GM12878 (cell line): ENCODE measurements at regions not wholly inside any gene's neighbourhood (a gene's known extent, or its start where the extent isn't known, plus 50 kb on each side); places are given as distances from the start of the nearest gene placed in this dataset.

Experiments used
- ATAC-seq: fragments of 200-7000 bp; cut with Tn5 transposase; 3 replicates; pipeline ENCODE4 v1.9.1; 2020; ENCODE audit warnings: mild to moderate bottlenecking, moderate library complexity
- BruUV-seq: library from RNA; stranded (reverse); fragments of 400-500 nt; replicated peaks from 2 replicates; lab custom pipeline; 2021; lab: Mats Ljungman, UMichigan
- CTCF ChIA-PET: fragments of 300-600 bp; sonication (Branson Sonifier 250); formaldehyde crosslinking; extraction: SDS; loops from one replicate; lab custom pipeline; 2021; ENCODE audit warnings: inconsistent platforms; lab: Yijun Ruan, JAX
- POLR2A ChIA-PET: fragments of 350-600 bp; formaldehyde crosslinking; extraction: SDS; loops from one replicate; lab custom pipeline; 2021; ENCODE audit warnings: inconsistent platforms; lab: Charles Lee
- RAD21 ChIA-PET: fragments of 300-600 bp; sonication (Branson Sonifier 250); formaldehyde crosslinking; loops from one replicate; lab custom pipeline; 2023; ENCODE audit warnings: antibody characterized with exemption; ENCODE audit not compliant: unreplicated experiment; lab: Charles Lee
- SMC1A ChIA-PET: fragments of 300-600 bp; sonication (Branson Sonifier 250); formaldehyde crosslinking; loops from one replicate; lab custom pipeline; 2023; ENCODE audit not compliant: unreplicated experiment, uncharacterized antibody; lab: Charles Lee
- DNase-seq: peaks from one replicate; pipeline ENCODE4 v3.0.0-alpha.2; 2011; ENCODE audit warnings: low read depth, low spot score
- FAIRE-seq: peaks from 3 replicates; lab custom pipeline; 2011; peaks lifted over from hg19 to GRCh38; lab: Jason Lieb, UNC
- H2AFZ ChIP-seq: 2 replicates; pipeline ENCODE4 v1.6.0; 2011; ENCODE audit warnings: low read depth, low read length, control low read depth; ENCODE audit not compliant: control insufficient read depth
- H3K27ac ChIP-seq: 2 replicates; pipeline ENCODE4 v1.5.1; 2011; ENCODE audit warnings: control low read depth; ENCODE audit not compliant: control insufficient read depth, insufficient read depth
- H3K27me3 ChIP-seq, 2 experiments: replicated peaks in 1 of 2; 2 replicates each; pipeline versions ENCODE4 v1.6.0 to v1.6.1; 2011; ENCODE audit warnings: low read length in 1 of 2; ENCODE audit not compliant: control insufficient read depth in 2 of 2, insufficient read depth in 2 of 2
- H3K36me3 ChIP-seq, 2 experiments: 2 replicates each; pipeline ENCODE4 v1.5.1; 2011; ENCODE audit warnings: low read length in 1 of 2; ENCODE audit not compliant: control insufficient read depth in 2 of 2, insufficient read depth in 2 of 2
- H3K4me1 ChIP-seq: 2 replicates; pipeline ENCODE4 v1.6.1; 2011; ENCODE audit warnings: mild to moderate bottlenecking, low read length, moderate library complexity, mixed read lengths; ENCODE audit not compliant: control insufficient read depth, insufficient read depth
- H3K4me2 ChIP-seq: 2 replicates; pipeline ENCODE4 v1.6.0; 2011; ENCODE audit warnings: control low read depth; ENCODE audit not compliant: control insufficient read depth, insufficient read depth
- H3K4me3 ChIP-seq: fragments of 200-600 bp; sonication (generic); 2 replicates; pipeline ENCODE4 v1.5.1; 2016
- H3K79me2 ChIP-seq: 2 replicates; pipeline ENCODE4 v1.6.0; 2011; ENCODE audit warnings: low read length; ENCODE audit not compliant: control insufficient read depth, insufficient read depth
- H3K9ac ChIP-seq: 2 replicates; pipeline ENCODE4 v1.8.0; 2011; ENCODE audit warnings: low read length, control low read depth, mixed read lengths; ENCODE audit not compliant: control insufficient read depth, insufficient read depth
- H3K9me3 ChIP-seq: replicated peaks from 3 replicates; pipeline ENCODE4 v1.5.1; 2011; ENCODE audit warnings: mild to moderate bottlenecking, low read length; ENCODE audit not compliant: control insufficient read depth, insufficient read depth
- H4K20me1 ChIP-seq: 2 replicates; pipeline ENCODE4 v1.6.0; 2011; ENCODE audit not compliant: control insufficient read depth, insufficient read depth
- BCL3 ChIP-seq: IDR thresholded peaks from 2 replicates; pipeline ENCODE4 v1.6.1; 2011; ENCODE audit warnings: borderline replicate concordance, low read depth, mild to moderate bottlenecking, moderate library complexity, low read length; ENCODE audit not compliant: insufficient read depth, poor library complexity, severe bottlenecking
- EZH2 ChIP-seq: IDR thresholded peaks from 2 replicates; pipeline ENCODE4 v1.6.1; 2012; ENCODE audit warnings: low read depth, mild to moderate bottlenecking, control low read depth, inconsistent platforms, low read length, borderline replicate concordance; ENCODE audit not compliant: control insufficient read depth
- HDAC2 ChIP-seq: fragments of 200-600 bp; sonication (generic); IDR thresholded peaks from 2 replicates; pipeline ENCODE4 v1.6.1; 2017
- HDAC6 ChIP-seq: fragments of 200-600 bp; sonication (generic); IDR thresholded peaks from one replicate; pipeline ENCODE4 v1.8.0; 2017; ENCODE audit warnings: antibody characterized with exemption; ENCODE audit not compliant: unreplicated experiment
- NR2C2 ChIP-seq: IDR thresholded peaks from 2 replicates; pipeline ENCODE4 v1.6.1; 2011; ENCODE audit warnings: borderline replicate concordance, low read depth; ENCODE audit not compliant: control insufficient read depth, insufficient read length
- ZBTB11 ChIP-seq: fragments of 450-650 bp; formaldehyde crosslinking; IDR thresholded peaks from 2 replicates; pipeline ENCODE4 v1.5.0; 2022; ENCODE audit warnings: mild to moderate bottlenecking, missing genetic modification characterization
- ZNF274 ChIP-seq: IDR thresholded peaks from one replicate; pipeline ENCODE4 v1.8.0; 2011; ENCODE audit not compliant: insufficient read length, insufficient read depth
- in situ Hi-C: fragments of 300-500 bp; cut with MboI; formaldehyde crosslinking; loops from 9 replicates; pipeline ENCODE4 v1.14.3; 2018; ENCODE audit warnings: mixed read lengths
- intact Hi-C: fragments of 100-400 bp; cut with micrococcal nuclease; formaldehyde crosslinking; loops from one replicate; pipeline ENCODE4 v1.14.2; 2022; ENCODE audit not compliant: unreplicated experiment

- ChIA-PET POLR2A (no interaction called here), CTCF (no interaction called here), SMC1A (interaction anchor here (1.4 kb wide), 1 partner anchor 11 kb away, joined by 3 read pairs; no protein-coding TSS in a partner anchor), RAD21 (no interaction called here)
- ATAC-seq = no peak
- H3K9me3 ChIP-seq = no peaks in the 10 kb centered on the region
- no peaks in the 10 kb centered on the region for H4K20me1 ChIP-seq
- H3K27me3 ChIP-seq = no peaks in the 10 kb centered on the region
- no peaks in the 10 kb centered on the region for H3K36me3 ChIP-seq
- no peak overlapping the region for H3K9ac ChIP-seq
- in situ Hi-C loops (no loop called here), intact Hi-C loops (no loop called here)
- H3K4me1 ChIP-seq = no peaks in the 10 kb centered on the region
- H3K27ac ChIP-seq = no peak overlapping the region
- no peak overlapping the region for H2AFZ ChIP-seq
- H3K4me3 ChIP-seq = no peak overlapping the region
- no peak for FAIRE-seq
- no peaks in the 10 kb centered on the region for H3K79me2 ChIP-seq
- DNase-seq = no peak
- TF ChIP-seq HDAC6 = no peak
- TF ChIP-seq HDAC2 = no peak
- TF ChIP-seq BCL3 = no peak
- TF ChIP-seq ZBTB11 (CRISPR knock-in tag) = no peak
- no peak for TF ChIP-seq NR2C2
- no peak for TF ChIP-seq ZNF274
- no peak for TF ChIP-seq EZH2
- TF ChIP-seq, all 136 proteins: peak for 0
- BruUV-seq = no TSS peak
- H3K4me2 ChIP-seq = no peak overlapping the region
These were observed 230.0 kb downstream of the TUSC7 start for GRCh38 chr3:116939550-116939949.
